GM12874 (cell line): ENCODE measurements at regions not wholly inside any gene's neighbourhood (a gene's known extent, or its start where the extent isn't known, plus 50 kb on each side); places are given as distances from the start of the nearest gene placed in this dataset.

Experiments
- TF ChIP-seq, protein P1 (sequence below): IDR thresholded peaks from 2 replicates; pipeline ENCODE4 v1.5.1; 2011; ENCODE audit warnings: low read depth, mild to moderate bottlenecking, control low read depth, low read length, moderate library complexity; ENCODE audit not compliant: insufficient read depth

- TF ChIP-seq, protein P1, sequence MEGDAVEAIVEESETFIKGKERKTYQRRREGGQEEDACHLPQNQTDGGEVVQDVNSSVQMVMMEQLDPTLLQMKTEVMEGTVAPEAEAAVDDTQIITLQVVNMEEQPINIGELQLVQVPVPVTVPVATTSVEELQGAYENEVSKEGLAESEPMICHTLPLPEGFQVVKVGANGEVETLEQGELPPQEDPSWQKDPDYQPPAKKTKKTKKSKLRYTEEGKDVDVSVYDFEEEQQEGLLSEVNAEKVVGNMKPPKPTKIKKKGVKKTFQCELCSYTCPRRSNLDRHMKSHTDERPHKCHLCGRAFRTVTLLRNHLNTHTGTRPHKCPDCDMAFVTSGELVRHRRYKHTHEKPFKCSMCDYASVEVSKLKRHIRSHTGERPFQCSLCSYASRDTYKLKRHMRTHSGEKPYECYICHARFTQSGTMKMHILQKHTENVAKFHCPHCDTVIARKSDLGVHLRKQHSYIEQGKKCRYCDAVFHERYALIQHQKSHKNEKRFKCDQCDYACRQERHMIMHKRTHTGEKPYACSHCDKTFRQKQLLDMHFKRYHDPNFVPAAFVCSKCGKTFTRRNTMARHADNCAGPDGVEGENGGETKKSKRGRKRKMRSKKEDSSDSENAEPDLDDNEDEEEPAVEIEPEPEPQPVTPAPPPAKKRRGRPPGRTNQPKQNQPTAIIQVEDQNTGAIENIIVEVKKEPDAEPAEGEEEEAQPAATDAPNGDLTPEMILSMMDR, result no peak
These were observed 120.7 kb upstream of the ZC3H11B start for GRCh38 chr1:219733511-219734174.

DNA sequence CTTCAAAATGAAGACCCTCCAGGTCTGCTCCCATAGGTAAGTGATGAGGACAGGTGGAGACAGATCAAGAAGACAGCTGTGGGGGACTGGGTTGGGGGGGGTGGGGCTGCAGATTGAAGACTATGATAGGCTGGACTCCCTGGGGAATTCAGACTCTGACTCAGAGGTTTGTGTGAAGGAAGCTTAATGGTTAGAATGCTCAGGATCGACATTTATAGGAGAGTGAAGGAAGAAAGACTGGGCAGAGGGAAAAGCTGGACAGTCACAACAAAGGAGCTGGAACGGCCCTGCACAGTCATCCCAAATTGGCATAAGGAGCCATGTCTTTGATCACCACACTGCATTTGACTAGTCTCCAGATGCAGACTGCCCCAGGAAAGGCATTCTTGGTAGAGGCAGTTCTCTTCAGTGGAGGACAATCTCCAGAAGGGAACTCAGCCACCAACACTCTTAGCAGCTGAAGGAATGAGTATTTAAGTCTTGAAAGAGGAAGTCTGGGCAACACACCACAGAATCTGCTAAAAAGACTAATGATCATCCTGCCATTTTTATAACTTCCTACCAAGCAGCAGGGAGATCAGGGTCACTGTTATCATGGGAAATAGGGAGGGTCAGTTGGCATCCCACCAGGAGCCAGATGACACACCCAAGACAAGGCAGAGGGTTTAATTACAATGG is 120.0 kb upstream of the ZC3H11B start:
- TF ChIP-seq, protein P1, result no peak

GRCh38 chr1:219731771-219732170 is 118.9 kb upstream of the ZC3H11B start:
- TF ChIP-seq, protein P1, result no peak

DNA sequence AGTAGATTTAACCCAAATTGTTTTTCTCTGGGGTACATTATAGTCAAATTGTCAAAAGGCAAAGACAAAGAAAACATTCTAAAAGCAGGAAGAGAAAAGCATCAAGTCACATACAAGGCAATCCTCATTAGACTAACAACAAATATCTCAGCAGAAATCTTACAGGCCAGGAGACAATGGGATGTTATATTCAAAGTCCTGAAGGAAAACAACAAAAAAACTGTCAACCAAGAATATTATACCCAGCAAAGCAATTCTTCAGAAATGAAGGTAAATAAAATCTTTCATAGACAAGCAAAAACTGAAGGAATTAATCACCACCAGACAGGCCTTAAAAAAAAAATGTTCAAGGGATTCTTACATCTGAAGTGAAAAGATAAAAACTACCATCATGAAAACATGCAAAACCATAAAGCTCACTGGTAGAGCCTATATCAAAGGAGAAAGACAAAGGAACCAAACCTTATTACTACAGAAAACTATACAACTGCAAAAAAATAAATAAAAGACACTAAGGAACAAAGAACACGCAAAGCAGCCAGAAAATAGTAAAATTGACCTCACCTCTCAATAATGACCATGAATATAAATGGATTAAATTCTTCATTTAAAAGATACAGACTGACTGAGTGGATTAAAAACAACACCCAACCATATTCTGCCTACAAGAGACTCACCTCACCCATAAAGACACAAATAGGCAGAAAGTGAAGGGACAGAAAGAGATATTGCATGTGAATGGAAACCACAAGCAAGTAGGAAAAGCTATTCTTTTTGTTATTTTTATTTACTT is 113.8 kb upstream of the ZC3H11B start:
- TF ChIP-seq, protein P1, result no peak

- TF ChIP-seq, protein P1, result no peak
These were observed 111.5 kb upstream of the ZC3H11B start for GRCh38 chr1:219724440-219724839.

- TF ChIP-seq, protein P1, result no peak
These were observed 104.6 kb upstream of the ZC3H11B start for GRCh38 chr1:219717536-219717935.

GRCh38 chr1:219716611-219717114 is 103.8 kb upstream of the ZC3H11B start:
- TF ChIP-seq, protein P1, result no peak
